ENCODE measurements at regions not wholly inside any gene's neighbourhood (a gene's known extent, or its start where the extent isn't known, plus 50 kb on each side); places are given as distances from the start of the nearest gene placed in this dataset.

DNA sequence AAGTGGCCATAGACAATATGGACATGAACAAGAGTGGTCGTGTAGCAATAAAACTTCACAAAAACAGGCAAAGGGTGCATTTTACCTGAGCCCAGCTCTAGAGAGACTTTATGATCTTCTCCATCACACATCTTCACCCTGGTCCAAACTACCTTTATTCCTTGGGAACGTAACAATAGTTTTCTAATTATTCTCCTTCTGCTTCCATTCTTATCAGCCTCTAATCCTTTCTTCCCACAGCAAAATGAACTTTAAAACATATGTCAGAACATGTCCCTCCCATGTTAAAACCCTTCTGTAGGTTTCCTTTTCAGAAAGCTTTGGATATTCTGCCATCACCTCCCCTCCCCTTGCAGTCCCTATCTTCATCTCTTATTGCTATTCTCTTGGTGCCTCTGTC, 395.2 kb upstream of the PLXNA2 start:
- Histone ChIP-seq H3K36me3 (ENCODE audit: low read depth) (no peaks in the 10 kb centered on the region), H3K9me2 (ENCODE audit: insufficient read depth) (no peaks in the 10 kb centered on the region), H2AFZ (no peak overlapping the region; the same call in 1 of the 2 replicates), H3K27me3 (ENCODE audit: insufficient read depth, low read depth) (peaks cover 18% of the 10 kb centered on the region; the same call in 1 of the 2 replicates), H3K4me1 (replicated peaks; ENCODE audit: insufficient read depth) (no peaks in the 10 kb centered on the region), H3K79me2 (ENCODE audit: low read depth) (no peaks in the 10 kb centered on the region), H3F3A (ENCODE audit: insufficient read depth, low read depth) (no peaks in the 10 kb centered on the region), H3K4me2 (no peak overlapping the region), H3K4me3 (no peak overlapping the region), H4K20me1 (ENCODE audit: insufficient read depth) (no peaks in the 10 kb centered on the region), H3K27ac (no peak overlapping the region), H3K9me3 (ENCODE audit: insufficient read depth, low read depth) (no peaks in the 10 kb centered on the region)
- ChIA-PET POLR2A (ENCODE audit: unreplicated experiment) (no interaction called here), CTCF (no interaction called here)
- intact Hi-C loops (cut with micrococcal nuclease; ENCODE audit: unreplicated experiment) = loop anchor here (10.0 kb wide), 1 partner anchor 65 kb away; no protein-coding TSS in a partner anchor
- no peak for TF ChIP-seq EZH2 (IDR thresholded peaks at IDR 0.05; ENCODE audit: low read depth)
- TF ChIP-seq, protein P1, sequence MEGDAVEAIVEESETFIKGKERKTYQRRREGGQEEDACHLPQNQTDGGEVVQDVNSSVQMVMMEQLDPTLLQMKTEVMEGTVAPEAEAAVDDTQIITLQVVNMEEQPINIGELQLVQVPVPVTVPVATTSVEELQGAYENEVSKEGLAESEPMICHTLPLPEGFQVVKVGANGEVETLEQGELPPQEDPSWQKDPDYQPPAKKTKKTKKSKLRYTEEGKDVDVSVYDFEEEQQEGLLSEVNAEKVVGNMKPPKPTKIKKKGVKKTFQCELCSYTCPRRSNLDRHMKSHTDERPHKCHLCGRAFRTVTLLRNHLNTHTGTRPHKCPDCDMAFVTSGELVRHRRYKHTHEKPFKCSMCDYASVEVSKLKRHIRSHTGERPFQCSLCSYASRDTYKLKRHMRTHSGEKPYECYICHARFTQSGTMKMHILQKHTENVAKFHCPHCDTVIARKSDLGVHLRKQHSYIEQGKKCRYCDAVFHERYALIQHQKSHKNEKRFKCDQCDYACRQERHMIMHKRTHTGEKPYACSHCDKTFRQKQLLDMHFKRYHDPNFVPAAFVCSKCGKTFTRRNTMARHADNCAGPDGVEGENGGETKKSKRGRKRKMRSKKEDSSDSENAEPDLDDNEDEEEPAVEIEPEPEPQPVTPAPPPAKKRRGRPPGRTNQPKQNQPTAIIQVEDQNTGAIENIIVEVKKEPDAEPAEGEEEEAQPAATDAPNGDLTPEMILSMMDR (conservative IDR thresholded peaks at IDR 0.05) = no peak
- no peak for DNase-seq
- BruUV-seq (replicated peaks) = no TSS peak

GRCh38 chr1:208640295-208640694, 396.1 kb upstream of the PLXNA2 start:
- no TSS peak for BruUV-seq (replicated peaks)
- Histone ChIP-seq H3K4me1 (replicated peaks; ENCODE audit: insufficient read depth) (no peaks in the 10 kb centered on the region), H3K4me3 (no peak overlapping the region)

GRCh38 chr1:208641579-208642280, 397.5 kb upstream of the PLXNA2 start:
- TF ChIP-seq EZH2 (IDR thresholded peaks at IDR 0.05; ENCODE audit: low read depth) = no peak
- TF ChIP-seq, protein P1 (conservative IDR thresholded peaks at IDR 0.05) = no peak
- Histone ChIP-seq H2AFZ (no peak overlapping the region), H3F3A (ENCODE audit: insufficient read depth, low read depth) (no peaks in the 10 kb centered on the region), H3K27ac (no peak overlapping the region), H3K27me3 (ENCODE audit: insufficient read depth, low read depth) (peaks cover 7% of the 10 kb centered on the region; the same call in 1 of the 2 replicates), H4K20me1 (ENCODE audit: insufficient read depth) (no peaks in the 10 kb centered on the region), H3K9me2 (ENCODE audit: insufficient read depth) (no peaks in the 10 kb centered on the region), H3K4me1 (replicated peaks; ENCODE audit: insufficient read depth) (no peaks in the 10 kb centered on the region), H3K4me3 (no peak overlapping the region), H3K4me2 (no peak overlapping the region), H3K79me2 (ENCODE audit: low read depth) (no peaks in the 10 kb centered on the region), H3K9me3 (ENCODE audit: insufficient read depth, low read depth) (no peaks in the 10 kb centered on the region), H3K36me3 (ENCODE audit: low read depth) (no peaks in the 10 kb centered on the region)
- intact Hi-C loops (cut with micrococcal nuclease; ENCODE audit: unreplicated experiment) = no loop called here
- no TSS peak for BruUV-seq (replicated peaks)
- DNase-seq = no peak
- ChIA-PET POLR2A (ENCODE audit: unreplicated experiment) (no interaction called here), CTCF (no interaction called here)

More at GRCh38 chr1:208640295-208640694, 396.1 kb upstream of the PLXNA2 start:
- H3K27me3 ChIP-seq (ENCODE audit: insufficient read depth, low read depth) = peaks cover 18% of the 10 kb centered on the region; the same call in 1 of the 2 replicates
- no peak overlapping the region for H3K27ac ChIP-seq
- H3K9me2 ChIP-seq (ENCODE audit: insufficient read depth) = no peaks in the 10 kb centered on the region
- H4K20me1 ChIP-seq (ENCODE audit: insufficient read depth) = no peaks in the 10 kb centered on the region
- H2AFZ ChIP-seq = no peak overlapping the region
- intact Hi-C loops (cut with micrococcal nuclease; ENCODE audit: unreplicated experiment) = no loop called here
- no peak for TF ChIP-seq EZH2 (IDR thresholded peaks at IDR 0.05; ENCODE audit: low read depth)
- TF ChIP-seq, protein P1 (conservative IDR thresholded peaks at IDR 0.05) = no peak
- no peaks in the 10 kb centered on the region for H3K9me3 ChIP-seq (ENCODE audit: insufficient read depth, low read depth)
- POLR2A ChIA-PET (ENCODE audit: unreplicated experiment) = no interaction called here
- no peaks in the 10 kb centered on the region for H3K36me3 ChIP-seq (ENCODE audit: low read depth)
- DNase-seq = no peak
- no peaks in the 10 kb centered on the region for H3K79me2 ChIP-seq (ENCODE audit: low read depth)
- no peak overlapping the region for H3K4me2 ChIP-seq
- H3F3A ChIP-seq (ENCODE audit: insufficient read depth, low read depth) = no peaks in the 10 kb centered on the region
- CTCF ChIA-PET = no interaction called here

Data from PC-9 (cell line).